ENCODE measurements at regions not wholly inside any gene's neighbourhood (a gene's known extent, or its start where the extent isn't known, plus 50 kb on each side); places are given as distances from the start of the nearest gene placed in this dataset.

DNA sequence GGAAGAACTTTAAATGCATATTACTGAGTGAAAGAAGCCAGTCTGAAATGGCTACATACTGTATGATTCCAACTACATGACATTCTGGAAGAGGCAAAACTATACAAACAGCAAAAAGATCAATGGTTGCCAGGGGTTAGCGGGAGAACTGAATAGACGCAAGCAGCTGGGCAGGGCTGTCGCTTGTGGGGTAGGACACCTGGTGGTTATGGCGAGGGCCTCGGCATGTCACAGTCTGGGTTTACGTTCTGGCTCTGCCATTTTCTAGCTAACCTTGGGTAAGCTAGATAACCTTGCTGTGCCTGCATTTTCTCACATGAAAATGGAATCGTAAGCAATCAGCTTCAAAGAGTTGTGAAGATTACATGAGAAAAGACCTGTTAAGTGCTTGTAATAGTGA is 55.2 kb upstream of the SYT13 start:
- no peak for TF ChIP-seq CTCF (IDR thresholded peaks at IDR 0.05)
- TF ChIP-seq, protein P1, sequence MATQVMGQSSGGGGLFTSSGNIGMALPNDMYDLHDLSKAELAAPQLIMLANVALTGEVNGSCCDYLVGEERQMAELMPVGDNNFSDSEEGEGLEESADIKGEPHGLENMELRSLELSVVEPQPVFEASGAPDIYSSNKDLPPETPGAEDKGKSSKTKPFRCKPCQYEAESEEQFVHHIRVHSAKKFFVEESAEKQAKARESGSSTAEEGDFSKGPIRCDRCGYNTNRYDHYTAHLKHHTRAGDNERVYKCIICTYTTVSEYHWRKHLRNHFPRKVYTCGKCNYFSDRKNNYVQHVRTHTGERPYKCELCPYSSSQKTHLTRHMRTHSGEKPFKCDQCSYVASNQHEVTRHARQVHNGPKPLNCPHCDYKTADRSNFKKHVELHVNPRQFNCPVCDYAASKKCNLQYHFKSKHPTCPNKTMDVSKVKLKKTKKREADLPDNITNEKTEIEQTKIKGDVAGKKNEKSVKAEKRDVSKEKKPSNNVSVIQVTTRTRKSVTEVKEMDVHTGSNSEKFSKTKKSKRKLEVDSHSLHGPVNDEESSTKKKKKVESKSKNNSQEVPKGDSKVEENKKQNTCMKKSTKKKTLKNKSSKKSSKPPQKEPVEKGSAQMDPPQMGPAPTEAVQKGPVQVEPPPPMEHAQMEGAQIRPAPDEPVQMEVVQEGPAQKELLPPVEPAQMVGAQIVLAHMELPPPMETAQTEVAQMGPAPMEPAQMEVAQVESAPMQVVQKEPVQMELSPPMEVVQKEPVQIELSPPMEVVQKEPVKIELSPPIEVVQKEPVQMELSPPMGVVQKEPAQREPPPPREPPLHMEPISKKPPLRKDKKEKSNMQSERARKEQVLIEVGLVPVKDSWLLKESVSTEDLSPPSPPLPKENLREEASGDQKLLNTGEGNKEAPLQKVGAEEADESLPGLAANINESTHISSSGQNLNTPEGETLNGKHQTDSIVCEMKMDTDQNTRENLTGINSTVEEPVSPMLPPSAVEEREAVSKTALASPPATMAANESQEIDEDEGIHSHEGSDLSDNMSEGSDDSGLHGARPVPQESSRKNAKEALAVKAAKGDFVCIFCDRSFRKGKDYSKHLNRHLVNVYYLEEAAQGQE (IDR thresholded peaks at IDR 0.05; ENCODE audit: insufficient read depth in 1 of 2, low read depth in 2 of 2, low read length in 1 of 2): no peak
- no peak for TF ChIP-seq SIN3A (IDR thresholded peaks at IDR 0.05; ENCODE audit: borderline replicate concordance, insufficient read depth, low read depth, low read length)
- TF ChIP-seq POLR2AphosphoS5 (IDR thresholded peaks at IDR 0.05; ENCODE audit: low read depth, low read length): no peak

Measured in Panc1 (cell line).